CD4-positive, alpha-beta T cell (primary cell): ENCODE measurements at regions not wholly inside any gene's neighbourhood (a gene's known extent, or its start where the extent isn't known, plus 50 kb on each side); places are given as distances from the start of the nearest gene placed in this dataset.

Experiments used
- ATAC-seq: fragments of 200-7000 bp; cut with Tn5 transposase; one replicate; pipeline ENCODE4 v1.10.0; 2022; ENCODE audit warnings: mild to moderate bottlenecking; ENCODE audit not compliant: poor library complexity
- CTCF ChIA-PET: fragments of 350-600 bp; sonication (Branson Sonifier 250); formaldehyde crosslinking; loops from one replicate; lab custom pipeline; 2021; ENCODE audit warnings: antibody characterized with exemption, inconsistent platforms; lab: Charles Lee
- POLR2A ChIA-PET: fragments of 350-600 bp; sonication (Branson Sonifier 250); formaldehyde crosslinking; loops from one replicate; lab custom pipeline; 2021; ENCODE audit warnings: antibody characterized with exemption, inconsistent platforms; lab: Charles Lee
- DNase-seq, 14 experiments: peaks; one replicate each; pipeline ENCODE4 v3.0.0-alpha.2; 2013 to 2020; ENCODE audit warnings: mixed read lengths in 2 of 14
- H3K27ac ChIP-seq, 2 donors: one replicate each; pipeline versions ENCODE4 v1.5.1 to v1.7.0; 2013; ENCODE audit warnings: low read length in 2 of 2, low read depth in 1 of 2, mild to moderate bottlenecking in 1 of 2
- H3K27me3 ChIP-seq, 2 experiments: 1 replicate in 1 of 2; 2 replicates in 1 of 2; pipeline versions ENCODE4 v1.6.1 to v1.7.0; 2013; ENCODE audit warnings: low read length in 2 of 2, control low read depth in 1 of 2, mild to moderate bottlenecking in 1 of 2, moderate library complexity in 1 of 2; ENCODE audit not compliant: insufficient read depth in 2 of 2, control insufficient read depth in 1 of 2
- H3K36me3 ChIP-seq: one replicate; pipeline ENCODE4 v1.6.1; 2013; ENCODE audit warnings: low read length, control low read depth; ENCODE audit not compliant: insufficient read depth
- H3K4me1 ChIP-seq: one replicate; pipeline ENCODE4 v1.6.1; 2013; ENCODE audit warnings: low read length, control low read depth; ENCODE audit not compliant: insufficient read depth
- H3K4me3 ChIP-seq: one replicate; pipeline ENCODE4 v1.5.1; 2013; ENCODE audit warnings: mild to moderate bottlenecking, low read length, moderate library complexity
- H3K9me3 ChIP-seq, 2 experiments: 1 replicate in 1 of 2; 2 replicates in 1 of 2; pipeline versions ENCODE4 v1.6.1 to v1.7.0; 2013; ENCODE audit warnings: low read length in 2 of 2, mild to moderate bottlenecking in 2 of 2, control low read depth in 1 of 2, moderate library complexity in 1 of 2; ENCODE audit not compliant: control insufficient read depth in 1 of 2, insufficient read depth in 1 of 2
- H3K27ac Mint-ChIP-seq: one replicate; pipeline ENCODE4 v1.8.0; 2020; ENCODE audit warnings: mixed read lengths
- H3K27me3 Mint-ChIP-seq: one replicate; pipeline ENCODE4 v1.8.0; 2021; ENCODE audit warnings: mixed read lengths
- H3K36me3 Mint-ChIP-seq: one replicate; pipeline ENCODE4 v1.8.0; 2021; ENCODE audit warnings: low read depth, mixed read lengths
- H3K4me1 Mint-ChIP-seq: one replicate; pipeline ENCODE4 v1.8.0; 2021; ENCODE audit warnings: low read depth, mixed read lengths
- H3K4me3 Mint-ChIP-seq: one replicate; pipeline ENCODE4 v1.8.0; 2020; ENCODE audit warnings: mild to moderate bottlenecking, mixed read lengths
- H3K9me3 Mint-ChIP-seq: one replicate; pipeline ENCODE4 v1.8.0; 2020; ENCODE audit warnings: mixed read lengths
- intact Hi-C, 2 experiments: fragments of 100-400 bp; cut with DNase I in 1 of 2; cut with micrococcal nuclease in 1 of 2; formaldehyde crosslinking; loops; one replicate each; pipeline versions ENCODE4 v1.15.1 to v1.9.0; 2023 to 2025; cut with DNase I, micrococcal nuclease
- TF ChIP-seq, protein P1 (sequence below): fragments of 200-600 bp; IDR thresholded peaks from one replicate; pipeline ENCODE4 v1.8.0; 2022; ENCODE audit warnings: antibody characterized with exemption, mild to moderate bottlenecking

DNA sequence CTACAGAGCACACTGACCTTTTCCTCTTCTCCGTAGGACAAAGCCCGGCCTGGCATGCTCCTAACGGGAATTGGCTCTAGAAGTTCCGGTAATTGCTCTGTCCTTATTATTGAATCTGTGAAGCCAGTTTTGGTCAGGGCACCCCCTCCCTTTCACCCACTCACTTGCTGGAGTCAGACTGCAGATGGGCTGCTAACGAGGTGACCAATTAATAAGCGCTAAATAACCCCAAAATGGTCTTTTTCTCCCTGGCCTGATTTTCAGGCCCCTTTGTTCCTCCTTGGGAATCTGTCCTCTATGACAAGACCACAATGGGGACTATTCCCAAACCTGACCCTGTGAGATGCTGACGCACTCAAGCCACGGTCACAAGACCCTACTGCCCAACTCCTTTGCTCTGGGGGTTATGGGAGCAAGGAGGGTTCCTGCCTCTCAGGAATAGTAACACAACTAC lies 610.0 kb upstream of the CADM1 start:
- POLR2A ChIA-PET = no interaction called here

DNA sequence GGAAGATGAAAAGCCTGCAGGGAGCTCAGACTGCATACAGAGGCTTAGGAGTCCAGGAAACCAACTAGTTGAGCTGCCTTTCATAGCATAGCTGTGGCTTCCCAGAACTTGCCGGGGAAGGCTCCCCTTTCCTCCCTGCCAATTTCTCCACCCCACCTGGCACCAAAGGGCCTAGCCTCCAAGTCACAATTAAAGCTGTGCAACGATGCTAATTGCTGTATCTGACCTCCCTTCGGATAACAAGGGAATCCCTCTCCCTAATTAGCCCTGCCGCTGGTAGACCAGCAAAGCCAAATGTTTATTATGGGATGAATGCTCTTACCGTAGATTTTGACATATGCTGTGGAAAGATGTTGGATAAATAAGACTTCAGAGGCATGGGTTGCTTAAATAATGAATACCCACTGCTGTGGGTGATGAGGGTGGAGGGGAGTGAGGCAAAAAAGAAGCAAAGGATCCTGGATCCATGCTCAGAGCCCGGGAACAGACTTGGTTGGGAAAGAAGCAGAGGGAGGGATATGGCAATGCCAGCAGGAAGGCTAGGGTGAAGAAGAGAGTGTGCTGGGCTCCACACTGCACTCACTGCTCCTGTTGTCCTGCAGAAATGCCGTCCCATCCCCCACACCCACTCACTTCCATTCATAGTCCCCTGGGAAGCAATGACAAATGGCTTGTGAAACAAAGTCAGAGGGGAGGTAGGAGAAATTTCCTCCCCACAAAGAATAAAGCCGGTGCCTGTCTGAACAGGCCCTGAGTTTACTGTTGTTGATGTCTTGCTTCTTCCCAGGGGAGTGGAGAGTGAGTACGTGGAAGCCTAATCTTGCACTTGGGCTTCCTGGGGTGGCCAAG lies 608.1 kb upstream of the CADM1 start:
- TF ChIP-seq, protein P1, sequence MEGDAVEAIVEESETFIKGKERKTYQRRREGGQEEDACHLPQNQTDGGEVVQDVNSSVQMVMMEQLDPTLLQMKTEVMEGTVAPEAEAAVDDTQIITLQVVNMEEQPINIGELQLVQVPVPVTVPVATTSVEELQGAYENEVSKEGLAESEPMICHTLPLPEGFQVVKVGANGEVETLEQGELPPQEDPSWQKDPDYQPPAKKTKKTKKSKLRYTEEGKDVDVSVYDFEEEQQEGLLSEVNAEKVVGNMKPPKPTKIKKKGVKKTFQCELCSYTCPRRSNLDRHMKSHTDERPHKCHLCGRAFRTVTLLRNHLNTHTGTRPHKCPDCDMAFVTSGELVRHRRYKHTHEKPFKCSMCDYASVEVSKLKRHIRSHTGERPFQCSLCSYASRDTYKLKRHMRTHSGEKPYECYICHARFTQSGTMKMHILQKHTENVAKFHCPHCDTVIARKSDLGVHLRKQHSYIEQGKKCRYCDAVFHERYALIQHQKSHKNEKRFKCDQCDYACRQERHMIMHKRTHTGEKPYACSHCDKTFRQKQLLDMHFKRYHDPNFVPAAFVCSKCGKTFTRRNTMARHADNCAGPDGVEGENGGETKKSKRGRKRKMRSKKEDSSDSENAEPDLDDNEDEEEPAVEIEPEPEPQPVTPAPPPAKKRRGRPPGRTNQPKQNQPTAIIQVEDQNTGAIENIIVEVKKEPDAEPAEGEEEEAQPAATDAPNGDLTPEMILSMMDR = no peak
- no peak overlapping the region for H3K4me3 Mint-ChIP-seq
- Histone ChIP-seq H3K36me3 (no peaks in the 10 kb centered on the region), H3K4me3 (no peak overlapping the region), H3K27ac (no peak overlapping the region), H3K27me3 (no peaks in the 10 kb centered on the region), H3K4me1 (no peaks in the 10 kb centered on the region), H3K9me3 (peaks cover 4 to 10% of the 10 kb centered on the region in 2 experiments)
- intact Hi-C loops = no loop called here
- ChIA-PET CTCF (no interaction called here), POLR2A (no interaction called here)
- H3K4me1 Mint-ChIP-seq = no peaks in the 10 kb centered on the region
- H3K27me3 Mint-ChIP-seq = no peaks in the 10 kb centered on the region
- no peaks in the 10 kb centered on the region for H3K36me3 Mint-ChIP-seq
- H3K27ac Mint-ChIP-seq = no peak overlapping the region
- H3K9me3 Mint-ChIP-seq = peaks cover 5% of the 10 kb centered on the region
- no peak for DNase-seq
- ATAC-seq = no peak

More for the DNA sequence above, 610.0 kb upstream of the CADM1 start:
- Histone ChIP-seq H3K4me3 (no peak overlapping the region), H3K27me3 (no peaks in the 10 kb centered on the region), H3K36me3 (no peaks in the 10 kb centered on the region), H3K9me3 (peaks cover 4 to 16% of the 10 kb centered on the region in 2 experiments), H3K27ac (no peak overlapping the region), H3K4me1 (no peaks in the 10 kb centered on the region)
- Mint-ChIP-seq H3K27me3 (peaks cover 4% of the 10 kb centered on the region), H3K4me1 (no peaks in the 10 kb centered on the region), H3K4me3 (no peak overlapping the region), H3K9me3 (peaks cover 8% of the 10 kb centered on the region), H3K36me3 (no peaks in the 10 kb centered on the region), H3K27ac (no peak overlapping the region)
- intact Hi-C loops = no loop called here
- TF ChIP-seq, protein P1 = no peak
- DNase-seq = no peak
- CTCF ChIA-PET = no interaction called here
- ATAC-seq = no peak

DNA sequence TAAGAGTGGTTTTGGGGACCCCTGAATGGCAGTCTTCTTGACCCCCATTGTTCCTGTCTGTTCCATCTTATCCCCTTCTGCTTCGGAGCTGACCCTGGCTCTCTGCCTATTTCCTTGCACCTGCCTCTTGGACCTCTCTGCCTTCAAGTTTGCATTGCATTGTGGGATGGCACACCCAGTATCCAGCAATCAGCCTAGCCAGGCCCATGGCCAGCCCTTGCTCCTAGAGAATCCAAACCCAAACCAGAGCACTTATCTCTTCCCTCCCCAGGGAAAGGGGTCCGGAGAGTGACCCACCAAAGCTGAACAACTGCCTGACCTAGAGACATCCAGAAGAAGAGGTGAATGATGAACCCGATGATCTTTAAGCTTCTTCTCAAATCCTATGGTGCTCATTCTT lies 607.3 kb upstream of the CADM1 start:
- CTCF ChIA-PET = no interaction called here
- Histone ChIP-seq H3K4me3 (no peak overlapping the region), H3K4me1 (no peaks in the 10 kb centered on the region), H3K36me3 (no peaks in the 10 kb centered on the region), H3K27me3 (no peaks in the 10 kb centered on the region), H3K27ac (no peak overlapping the region), H3K9me3 (peaks cover 4 to 8% of the 10 kb centered on the region in 2 experiments)
- H3K27me3 Mint-ChIP-seq = no peaks in the 10 kb centered on the region
- H3K4me1 Mint-ChIP-seq = no peaks in the 10 kb centered on the region
- no peak overlapping the region for H3K27ac Mint-ChIP-seq
- H3K9me3 Mint-ChIP-seq = peaks cover 5% of the 10 kb centered on the region
- ATAC-seq (no peak), DNase-seq (no peak)
- TF ChIP-seq, protein P1 = no peak
- POLR2A ChIA-PET = no interaction called here
- no peak overlapping the region for H3K4me3 Mint-ChIP-seq
- intact Hi-C loops = no loop called here
- H3K36me3 Mint-ChIP-seq = no peaks in the 10 kb centered on the region
